Chondrocyte (in vitro differentiated cells): ENCODE measurements at regions not wholly inside any gene's neighbourhood (a gene's known extent, or its start where the extent isn't known, plus 50 kb on each side); places are given as distances from the start of the nearest gene placed in this dataset.

Source experiments
- DNase-seq: peaks from one replicate; pipeline ENCODE4 v3.0.0; 2021; ENCODE audit warnings: mixed read lengths, low spot score
- H3K27ac Mint-ChIP-seq: one replicate; pipeline ENCODE4 v1.8.0; 2021; ENCODE audit warnings: mild to moderate bottlenecking, moderate library complexity, mixed read lengths; ENCODE audit not compliant: unreplicated experiment
- H3K27me3 Mint-ChIP-seq: 2 replicates; pipeline ENCODE4 v1.8.0; 2021; ENCODE audit warnings: low read depth, mixed read lengths
- H3K36me3 Mint-ChIP-seq: 2 replicates; pipeline ENCODE4 v1.8.0; 2021; ENCODE audit warnings: low read depth, mixed read lengths
- H3K4me1 Mint-ChIP-seq: 2 replicates; pipeline ENCODE4 v1.8.0; 2021; ENCODE audit warnings: low read depth, mild to moderate bottlenecking, mixed read lengths
- H3K4me3 Mint-ChIP-seq: one replicate; pipeline ENCODE4 v1.8.0; 2021; ENCODE audit warnings: mild to moderate bottlenecking, moderate library complexity, mixed read lengths; ENCODE audit not compliant: unreplicated experiment
- H3K9me3 Mint-ChIP-seq: 2 replicates; pipeline ENCODE4 v1.8.0; 2021; ENCODE audit warnings: low read depth, mixed read lengths
- TF ChIP-seq, protein P1 (sequence below): fragments of 200-600 bp; sonication (generic); IDR thresholded peaks from 2 replicates; pipeline ENCODE4 v1.5.0; 2021; ENCODE audit warnings: antibody characterized with exemption, mild to moderate bottlenecking, moderate library complexity

DNA sequence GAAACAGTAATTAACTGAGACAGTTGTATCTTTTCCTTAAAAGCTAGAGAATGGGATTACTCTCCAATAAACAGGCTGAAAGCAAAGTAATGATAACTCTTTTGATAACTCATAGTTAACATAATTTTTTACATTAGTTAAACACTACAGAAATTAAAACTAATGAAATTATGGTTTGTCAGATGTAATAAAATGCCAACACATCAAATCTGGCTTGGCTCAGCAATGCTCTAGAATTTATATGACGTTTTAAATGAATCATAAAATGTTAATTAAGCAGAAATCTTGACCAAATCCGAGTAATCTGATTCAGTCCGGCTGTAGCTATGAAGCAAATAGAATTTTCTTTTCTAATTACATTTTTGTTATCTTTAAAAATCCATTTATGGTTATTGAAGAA is 244.2 kb upstream of the NR3C2 start:
- TF ChIP-seq, protein P1, sequence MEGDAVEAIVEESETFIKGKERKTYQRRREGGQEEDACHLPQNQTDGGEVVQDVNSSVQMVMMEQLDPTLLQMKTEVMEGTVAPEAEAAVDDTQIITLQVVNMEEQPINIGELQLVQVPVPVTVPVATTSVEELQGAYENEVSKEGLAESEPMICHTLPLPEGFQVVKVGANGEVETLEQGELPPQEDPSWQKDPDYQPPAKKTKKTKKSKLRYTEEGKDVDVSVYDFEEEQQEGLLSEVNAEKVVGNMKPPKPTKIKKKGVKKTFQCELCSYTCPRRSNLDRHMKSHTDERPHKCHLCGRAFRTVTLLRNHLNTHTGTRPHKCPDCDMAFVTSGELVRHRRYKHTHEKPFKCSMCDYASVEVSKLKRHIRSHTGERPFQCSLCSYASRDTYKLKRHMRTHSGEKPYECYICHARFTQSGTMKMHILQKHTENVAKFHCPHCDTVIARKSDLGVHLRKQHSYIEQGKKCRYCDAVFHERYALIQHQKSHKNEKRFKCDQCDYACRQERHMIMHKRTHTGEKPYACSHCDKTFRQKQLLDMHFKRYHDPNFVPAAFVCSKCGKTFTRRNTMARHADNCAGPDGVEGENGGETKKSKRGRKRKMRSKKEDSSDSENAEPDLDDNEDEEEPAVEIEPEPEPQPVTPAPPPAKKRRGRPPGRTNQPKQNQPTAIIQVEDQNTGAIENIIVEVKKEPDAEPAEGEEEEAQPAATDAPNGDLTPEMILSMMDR: no peak

DNA sequence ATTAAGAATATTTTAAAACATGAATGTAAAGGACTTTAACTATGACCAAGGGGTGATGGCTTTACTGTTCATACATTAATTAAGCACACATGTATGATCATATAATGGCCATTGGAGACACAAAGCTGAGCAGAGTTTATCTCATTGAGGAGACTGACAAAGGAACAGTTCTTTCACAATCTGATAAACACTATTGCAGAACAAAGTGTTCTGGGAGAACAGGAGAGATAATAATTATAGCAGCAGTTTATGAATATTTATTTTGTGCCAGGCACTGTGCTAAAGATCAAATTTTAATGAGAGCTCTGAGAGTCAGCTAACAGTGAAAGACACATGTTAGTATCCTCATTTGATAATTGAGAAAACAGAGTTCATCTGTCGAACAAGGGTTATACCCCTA is 242.4 kb upstream of the NR3C2 start:
- TF ChIP-seq, protein P1: no peak
- Mint-ChIP-seq H3K4me3 (no peak overlapping the region), H3K36me3 (no peaks in the 10 kb centered on the region), H3K9me3 (no peaks in the 10 kb centered on the region), H3K27me3 (peaks cover 9% of the 10 kb centered on the region), H3K4me1 (no peaks in the 10 kb centered on the region), H3K27ac (no peak overlapping the region)
- DNase-seq: no peak

More for the DNA sequence above, 244.2 kb upstream of the NR3C2 start:
- H3K27ac Mint-ChIP-seq: no peak overlapping the region
- no peak overlapping the region for H3K4me3 Mint-ChIP-seq
- H3K4me1 Mint-ChIP-seq: no peaks in the 10 kb centered on the region
- DNase-seq: no peak
- H3K36me3 Mint-ChIP-seq: no peaks in the 10 kb centered on the region
- no peaks in the 10 kb centered on the region for H3K9me3 Mint-ChIP-seq
- peaks cover 17% of the 10 kb centered on the region for H3K27me3 Mint-ChIP-seq

DNA sequence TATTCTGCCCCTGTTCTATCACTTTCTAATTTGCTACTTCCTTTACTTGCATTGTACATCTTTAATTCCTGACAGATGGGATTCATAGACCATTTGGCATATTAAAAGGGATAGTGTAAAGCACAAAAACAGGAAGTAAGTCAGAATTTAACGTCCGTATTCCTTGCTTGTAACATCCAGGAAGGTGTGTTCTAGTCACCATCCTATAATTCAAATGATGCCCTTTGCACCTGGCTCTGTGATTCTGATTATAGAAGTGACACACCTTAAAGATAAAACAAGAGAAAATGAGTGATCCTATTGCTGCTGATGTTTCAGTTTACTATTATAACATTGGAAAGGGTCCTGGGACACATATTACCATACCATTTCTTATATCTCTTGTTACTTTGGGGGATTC is 238.7 kb upstream of the NR3C2 start:
- DNase-seq: no peak
- H3K36me3 Mint-ChIP-seq: no peaks in the 10 kb centered on the region
- no peaks in the 10 kb centered on the region for H3K9me3 Mint-ChIP-seq
- H3K4me1 Mint-ChIP-seq: no peaks in the 10 kb centered on the region
- peaks cover 11% of the 10 kb centered on the region for H3K27me3 Mint-ChIP-seq
- TF ChIP-seq, protein P1: no peak
- no peak overlapping the region for H3K27ac Mint-ChIP-seq
- H3K4me3 Mint-ChIP-seq: no peak overlapping the region

DNA sequence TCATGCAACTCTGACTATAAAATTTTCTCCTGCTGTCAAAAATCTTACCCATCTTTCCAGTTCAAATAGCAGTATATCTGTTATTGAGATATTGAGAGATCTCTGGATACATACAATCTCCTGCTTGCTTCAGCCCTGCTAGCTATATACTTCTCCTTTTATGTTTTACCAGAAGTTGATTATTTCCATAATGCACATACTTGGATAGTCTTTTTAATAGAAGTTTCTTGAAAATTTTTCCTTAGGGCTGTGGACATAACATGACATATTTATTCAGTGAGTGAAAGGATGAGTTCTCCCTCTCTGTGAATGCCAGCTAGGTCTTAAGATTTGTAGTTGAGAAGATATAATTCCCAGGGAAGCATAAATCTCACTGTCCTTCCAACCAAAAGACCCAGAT is 234.1 kb upstream of the NR3C2 start:
- Mint-ChIP-seq H3K27me3 (peaks cover 1% of the 10 kb centered on the region), H3K36me3 (no peaks in the 10 kb centered on the region), H3K27ac (no peak overlapping the region), H3K9me3 (no peaks in the 10 kb centered on the region), H3K4me1 (no peaks in the 10 kb centered on the region), H3K4me3 (no peak overlapping the region)
- DNase-seq: no peak
- TF ChIP-seq, protein P1: no peak

DNA sequence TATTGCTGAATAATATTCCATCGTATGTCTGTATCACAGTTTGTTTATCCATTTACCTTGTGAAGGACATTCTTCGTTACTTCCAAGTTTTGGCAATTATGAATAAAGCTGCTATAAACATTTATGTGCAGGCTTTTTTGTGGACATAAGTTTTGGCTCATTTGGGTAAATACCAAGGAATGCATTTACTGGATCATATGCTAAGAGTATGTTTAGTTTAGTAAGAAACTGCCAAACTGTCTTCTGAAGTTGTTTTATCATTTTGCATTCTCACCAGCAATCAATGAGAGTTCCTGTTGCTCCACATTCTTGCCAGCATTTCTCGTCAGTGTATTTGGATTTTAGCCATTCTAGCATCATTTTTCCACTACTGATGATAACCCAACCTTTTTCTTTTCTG is 232.7 kb upstream of the NR3C2 start:
- no peak overlapping the region for H3K4me3 Mint-ChIP-seq
- H3K27me3 Mint-ChIP-seq: peaks cover 1% of the 10 kb centered on the region
- H3K9me3 Mint-ChIP-seq: no peaks in the 10 kb centered on the region
- no peak overlapping the region for H3K27ac Mint-ChIP-seq
- H3K4me1 Mint-ChIP-seq: no peaks in the 10 kb centered on the region
- TF ChIP-seq, protein P1: no peak
- DNase-seq: no peak
- H3K36me3 Mint-ChIP-seq: no peaks in the 10 kb centered on the region
